ENCODE measurements at regions not wholly inside any gene's neighbourhood (a gene's known extent, or its start where the extent isn't known, plus 50 kb on each side); places are given as distances from the start of the nearest gene placed in this dataset.

DNA sequence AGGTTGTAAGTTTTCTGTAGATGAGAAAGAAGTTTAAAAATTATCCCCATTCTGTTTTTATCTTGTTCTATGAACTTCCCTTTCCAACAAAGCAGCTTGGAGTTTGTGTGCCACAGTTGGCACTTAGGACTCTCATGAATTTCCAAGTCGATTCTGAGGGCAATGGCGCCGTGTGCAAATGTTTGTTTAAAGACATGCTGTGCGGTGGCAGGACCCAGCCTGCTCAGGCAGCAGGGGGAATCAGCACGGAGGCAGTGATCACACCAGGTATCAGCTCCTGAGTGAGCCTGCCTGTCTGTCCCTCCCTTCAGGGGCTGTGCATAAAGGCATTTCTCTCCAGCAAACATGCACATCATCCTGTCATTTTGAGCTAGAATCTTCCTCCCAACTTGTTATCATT lies 109.8 kb upstream of the WDR11 start:
- TF ChIP-seq, protein P1, sequence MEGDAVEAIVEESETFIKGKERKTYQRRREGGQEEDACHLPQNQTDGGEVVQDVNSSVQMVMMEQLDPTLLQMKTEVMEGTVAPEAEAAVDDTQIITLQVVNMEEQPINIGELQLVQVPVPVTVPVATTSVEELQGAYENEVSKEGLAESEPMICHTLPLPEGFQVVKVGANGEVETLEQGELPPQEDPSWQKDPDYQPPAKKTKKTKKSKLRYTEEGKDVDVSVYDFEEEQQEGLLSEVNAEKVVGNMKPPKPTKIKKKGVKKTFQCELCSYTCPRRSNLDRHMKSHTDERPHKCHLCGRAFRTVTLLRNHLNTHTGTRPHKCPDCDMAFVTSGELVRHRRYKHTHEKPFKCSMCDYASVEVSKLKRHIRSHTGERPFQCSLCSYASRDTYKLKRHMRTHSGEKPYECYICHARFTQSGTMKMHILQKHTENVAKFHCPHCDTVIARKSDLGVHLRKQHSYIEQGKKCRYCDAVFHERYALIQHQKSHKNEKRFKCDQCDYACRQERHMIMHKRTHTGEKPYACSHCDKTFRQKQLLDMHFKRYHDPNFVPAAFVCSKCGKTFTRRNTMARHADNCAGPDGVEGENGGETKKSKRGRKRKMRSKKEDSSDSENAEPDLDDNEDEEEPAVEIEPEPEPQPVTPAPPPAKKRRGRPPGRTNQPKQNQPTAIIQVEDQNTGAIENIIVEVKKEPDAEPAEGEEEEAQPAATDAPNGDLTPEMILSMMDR (IDR thresholded peaks at IDR 0.05): no peak
- TF ChIP-seq POLR2AphosphoS5 (IDR thresholded peaks at IDR 0.05): no peak
- no peak for TF ChIP-seq POLR2A (IDR thresholded peaks at IDR 0.05)

All from stomach (tissue), 4 donors.